HepG2 (cell line): ENCODE measurements at regions not wholly inside any gene's neighbourhood (a gene's known extent, or its start where the extent isn't known, plus 50 kb on each side); places are given as distances from the start of the nearest gene placed in this dataset.

Experiments
- ATAC-seq: fragments of 200-7000 bp; cut with Tn5 transposase; 3 replicates; pipeline ENCODE4 v1.9.1; 2020; ENCODE audit warnings: mild to moderate bottlenecking, moderate library complexity
- BruUV-seq: library from RNA; stranded (reverse); fragments of 400-500 nt; replicated peaks from 2 replicates; lab custom pipeline; 2021; lab: Mats Ljungman, UMichigan
- CTCF ChIA-PET: fragments of 300-600 bp; formaldehyde crosslinking; extraction: SDS; loops from one replicate; lab custom pipeline; 2021; ENCODE audit warnings: low total read pairs, inconsistent platforms, low intra/inter-chr PET ratio; lab: Yijun Ruan, JAX
- POLR2A ChIA-PET: fragments of 350-600 bp; sonication (Branson Sonifier 250); formaldehyde crosslinking; loops from one replicate; lab custom pipeline; 2020; ENCODE audit warnings: antibody characterized with exemption, inconsistent platforms; lab: Yijun Ruan, JAX
- DNase-seq: peaks from one replicate; pipeline ENCODE4 v3.0.0-alpha.2; 2015; ENCODE audit warnings: low spot score
- FAIRE-seq: peaks from 3 replicates; lab custom pipeline; 2011; peaks lifted over from hg19 to GRCh38; lab: Jason Lieb, UNC
- H2AFZ ChIP-seq: one replicate; pipeline ENCODE4 v1.6.1; 2011; ENCODE audit warnings: low read length, inconsistent platforms
- H3K27ac ChIP-seq: fragments of 300-600 bp; 3 replicates; pipeline ENCODE4 v1.8.0; 2011; ENCODE audit warnings: mixed run types, mild to moderate bottlenecking, mixed read lengths, low read length, inconsistent platforms; ENCODE audit not compliant: insufficient read depth; ENCODE audit errors: extremely low read length
- H3K27me3 ChIP-seq, 2 experiments: fragments of 200-600 bp in 1 of 2; 2 replicates in 1 of 2; 3 replicates in 1 of 2; pipeline versions ENCODE4 v1.6.0 to v1.8.0; 2011; ENCODE audit warnings: low read length in 2 of 2, mild to moderate bottlenecking in 2 of 2, moderate library complexity in 2 of 2, inconsistent platforms in 1 of 2; ENCODE audit not compliant: insufficient read depth in 2 of 2, control insufficient read depth in 1 of 2
- H3K36me3 ChIP-seq, 2 experiments: fragments of 200-600 bp in 1 of 2; replicated peaks in 1 of 2; 2 replicates in 1 of 2; 3 replicates in 1 of 2; pipeline versions ENCODE4 v1.5.1 to v1.8.0; 2011; ENCODE audit warnings: low read length in 2 of 2, inconsistent platforms in 1 of 2; ENCODE audit not compliant: insufficient read depth in 2 of 2, control insufficient read depth in 1 of 2
- H3K4me1 ChIP-seq: 2 replicates; pipeline ENCODE4 v1.5.1; 2012; ENCODE audit warnings: low read length, inconsistent platforms; ENCODE audit not compliant: insufficient read depth
- H3K4me2 ChIP-seq: 2 replicates; pipeline ENCODE4 v1.6.0; 2011; ENCODE audit warnings: low read depth, low read length, inconsistent platforms
- H3K4me3 ChIP-seq, 3 experiments: fragments of 200-600 bp in 1 of 3; sonication (generic), shearing (Covaris generic) in 1 of 3; replicated peaks in 1 of 3; 2 replicates each; pipeline ENCODE4 v1.5.1; 2011 to 2016; ENCODE audit warnings: low read length in 3 of 3, inconsistent platforms in 2 of 3, low read depth in 2 of 3, mild to moderate bottlenecking in 2 of 3, control low read depth in 1 of 3, mixed read lengths in 1 of 3; ENCODE audit not compliant: insufficient read depth in 1 of 3
- H3K79me2 ChIP-seq: one replicate; pipeline ENCODE4 v1.6.1; 2011; ENCODE audit warnings: low read length, inconsistent platforms; ENCODE audit not compliant: insufficient read depth
- H3K9ac ChIP-seq: 2 replicates; pipeline ENCODE4 v1.6.0; 2011; ENCODE audit warnings: mild to moderate bottlenecking, low read depth, low read length, inconsistent platforms; ENCODE audit not compliant: insufficient read depth
- H3K9me3 ChIP-seq: 2 replicates; pipeline ENCODE4 v1.5.1; 2012; ENCODE audit warnings: mild to moderate bottlenecking, low read length
- H4K20me1 ChIP-seq: 2 replicates; pipeline ENCODE4 v1.6.0; 2011; ENCODE audit warnings: inconsistent platforms, mild to moderate bottlenecking, low read length, moderate library complexity; ENCODE audit not compliant: insufficient read depth
- CAMTA2 ChIP-seq: sonication (generic); formaldehyde crosslinking; IDR thresholded peaks from 2 replicates; pipeline ENCODE4 v1.4.0; 2020; ENCODE audit warnings: mild to moderate bottlenecking, missing genetic modification reagents, borderline replicate concordance
- CTCF ChIP-seq: sonication (generic); formaldehyde crosslinking; IDR thresholded peaks from 2 replicates; pipeline ENCODE4 v1.5.0; 2020; ENCODE audit warnings: mild to moderate bottlenecking, missing genetic modification reagents, moderate library complexity
- ETS1 ChIP-seq: sonication (generic); formaldehyde crosslinking; IDR thresholded peaks from 2 replicates; pipeline ENCODE4 v1.4.0; 2020; ENCODE audit warnings: missing genetic modification reagents
- GABPB1 ChIP-seq: IDR thresholded peaks from 2 replicates; pipeline ENCODE4 v1.6.1; 2016; ENCODE audit warnings: mild to moderate bottlenecking, missing genetic modification reagents, moderate library complexity, missing compliant biosample characterization
- KLF13 ChIP-seq: sonication (generic); formaldehyde crosslinking; IDR thresholded peaks from 2 replicates; pipeline ENCODE4 v1.4.0; 2020; ENCODE audit warnings: mild to moderate bottlenecking, missing genetic modification reagents
- KMT2A ChIP-seq: sonication (generic); formaldehyde crosslinking; IDR thresholded peaks from 2 replicates; pipeline ENCODE4 v1.4.0; 2020; ENCODE audit warnings: missing genetic modification reagents
- MATR3 ChIP-seq: sonication (generic); formaldehyde crosslinking; IDR thresholded peaks from 2 replicates; pipeline ENCODE4 v1.4.0; 2020; ENCODE audit warnings: missing genetic modification reagents
- ZC3H13 ChIP-seq: sonication (generic); formaldehyde crosslinking; IDR thresholded peaks from 2 replicates; pipeline ENCODE4 v1.8.1; 2023; ENCODE audit warnings: mild to moderate bottlenecking, missing genetic modification reagents, moderate library complexity
- ZFYVE20 ChIP-seq: sonication (generic); formaldehyde crosslinking; IDR thresholded peaks from 2 replicates; pipeline ENCODE4 v1.8.0; 2023; ENCODE audit warnings: low read depth, mild to moderate bottlenecking, moderate library complexity, missing genetic modification reagents, borderline replicate concordance
- ZNF407 ChIP-seq: sonication (generic); formaldehyde crosslinking; IDR thresholded peaks from one replicate; pipeline ENCODE4 v1.5.1; 2020; ENCODE audit warnings: mild to moderate bottlenecking, missing genetic modification reagents; ENCODE audit errors: not compliant biosample characterization
- ZNF576 ChIP-seq: sonication (generic); formaldehyde crosslinking; IDR thresholded peaks from 2 replicates; pipeline ENCODE4 v1.4.0; 2020; ENCODE audit warnings: mild to moderate bottlenecking, missing genetic modification reagents
- WGBS: methylation state at CpG from one replicate; pipeline ENCODE4 v1.1.6; 2017; ENCODE audit warnings: low lambda C conversion rate; 5-methylcytosine and 5-hydroxymethylcytosine counted together
- in situ Hi-C: cut with HindIII; loops from 2 replicates; pipeline ENCODE4 v1.10.0; 2017; ENCODE audit warnings: low pct_unique_long_range_greater_than_20kb; ENCODE audit not compliant: extremely low pct_ligation_motif_present
- intact Hi-C: fragments of 100-400 bp; cut with micrococcal nuclease; formaldehyde crosslinking; loops from one replicate; pipeline ENCODE4 v1.10.0; 2022; ENCODE audit not compliant: unreplicated experiment

GRCh38 chr2:8555543-8555942 is 126.3 kb upstream of the ID2 start:
- Histone ChIP-seq H3K9me3 (peaks cover 11% of the 10 kb centered on the region), H3K4me1 (peaks cover 8% of the 10 kb centered on the region; the same call in 1 of the 2 replicates), H3K79me2 (no peaks in the 10 kb centered on the region), H3K4me2 (no peak overlapping the region), H3K27ac (no peak overlapping the region), H3K9ac (no peak overlapping the region), H3K36me3 (no peaks in the 10 kb centered on the region), H4K20me1 (no peaks in the 10 kb centered on the region), H3K27me3 (peaks cover 0 to 23% of the 10 kb centered on the region in 2 experiments; a peak in 4 of 5 replicates), H3K4me3 (no peak overlapping the region), H2AFZ (no peak overlapping the region)
- FAIRE-seq = no peak
- WGBS = 85% methylated on average over 2 of the region's 2 CpGs
- no peak for DNase-seq
- no peak for ATAC-seq
- CTCF ChIA-PET = no interaction called here
- no TSS peak for BruUV-seq
- intact Hi-C loops (no loop called here), in situ Hi-C loops (no loop called here)
- POLR2A ChIA-PET = interaction anchor here (0.6 kb wide), 1 partner anchor 25 kb away, joined by 3 read pairs; no protein-coding TSS in a partner anchor
- TF ChIP-seq ZC3H13 (CRISPR knock-in tag) (no peak), CTCF (no peak), ZFYVE20 (CRISPR knock-in tag) (no peak), ZNF407 (CRISPR knock-in tag) (no peak), ETS1 (no peak), KMT2A (no peak), GABPB1 (CRISPR knock-in tag) (no peak), KLF13 (CRISPR knock-in tag) (no peak), CAMTA2 (CRISPR knock-in tag) (no peak), MATR3 (CRISPR knock-in tag) (no peak), ZNF576 (CRISPR knock-in tag) (no peak)
